GM21786 (cell line): ENCODE measurements at regions not wholly inside any gene's neighbourhood (a gene's known extent, or its start where the extent isn't known, plus 50 kb on each side); places are given as distances from the start of the nearest gene placed in this dataset.

Source experiments
- ATAC-seq: cut with Tn5 transposase; IDR thresholded peaks from one replicate; pipeline ENCODE4 v1.9.1; 2021; ENCODE audit not compliant: unreplicated experiment

GRCh38 chr2:177030451-177031105, 182.0 kb upstream of the HNRNPA3 start:
- ATAC-seq: no peak

GRCh38 chr2:177031438-177032180, 181.0 kb upstream of the HNRNPA3 start:
- ATAC-seq: no peak

GRCh38 chr2:177036747-177037146, 175.8 kb upstream of the HNRNPA3 start:
- ATAC-seq: no peak

GRCh38 chr2:177037569-177037968, 175.0 kb upstream of the HNRNPA3 start:
- no peak for ATAC-seq

GRCh38 chr2:177038787-177039484, 173.7 kb upstream of the HNRNPA3 start:
- ATAC-seq: no peak

- no peak for ATAC-seq
These were observed 170.3 kb upstream of the HNRNPA3 start for GRCh38 chr2:177042311-177042710.

GRCh38 chr2:177044671-177045070, 167.9 kb upstream of the HNRNPA3 start:
- ATAC-seq: no peak

GRCh38 chr2:177048981-177049380, 163.6 kb upstream of the HNRNPA3 start:
- ATAC-seq: no peak

- ATAC-seq: no peak
These were observed 161.3 kb upstream of the HNRNPA3 start for GRCh38 chr2:177051278-177051677.

GRCh38 chr2:177052471-177052870, 160.1 kb upstream of the HNRNPA3 start:
- ATAC-seq: no peak

GRCh38 chr2:177053038-177053437, 159.6 kb upstream of the HNRNPA3 start:
- ATAC-seq: no peak

GRCh38 chr2:177053716-177054115, 158.9 kb upstream of the HNRNPA3 start:
- ATAC-seq: no peak

- ATAC-seq: no peak
These were observed 156.1 kb upstream of the HNRNPA3 start for GRCh38 chr2:177056481-177056929.

- peak; percentile 73 for ATAC-seq
These were observed 153.8 kb upstream of the HNRNPA3 start for GRCh38 chr2:177058747-177059146.

- ATAC-seq: no peak
These were observed 153.3 kb upstream of the HNRNPA3 start for GRCh38 chr2:177059293-177059692.

- ATAC-seq: no peak
These were observed 149.3 kb upstream of the HNRNPA3 start for GRCh38 chr2:177063331-177063730.

- ATAC-seq: no peak
These were observed 148.2 kb upstream of the HNRNPA3 start for GRCh38 chr2:177064422-177064821.

GRCh38 chr2:177068967-177069366, 143.6 kb upstream of the HNRNPA3 start:
- ATAC-seq: no peak

GRCh38 chr2:177072090-177072489, 140.5 kb upstream of the HNRNPA3 start:
- ATAC-seq: no peak

- no peak for ATAC-seq
These were observed 139.0 kb upstream of the HNRNPA3 start for GRCh38 chr2:177073611-177074010.

- ATAC-seq: no peak
These were observed 138.4 kb upstream of the HNRNPA3 start for GRCh38 chr2:177074099-177074710.
